ENCODE measurements at regions not wholly inside any gene's neighbourhood (a gene's known extent, or its start where the extent isn't known, plus 50 kb on each side); places are given as distances from the start of the nearest gene placed in this dataset.

DNA sequence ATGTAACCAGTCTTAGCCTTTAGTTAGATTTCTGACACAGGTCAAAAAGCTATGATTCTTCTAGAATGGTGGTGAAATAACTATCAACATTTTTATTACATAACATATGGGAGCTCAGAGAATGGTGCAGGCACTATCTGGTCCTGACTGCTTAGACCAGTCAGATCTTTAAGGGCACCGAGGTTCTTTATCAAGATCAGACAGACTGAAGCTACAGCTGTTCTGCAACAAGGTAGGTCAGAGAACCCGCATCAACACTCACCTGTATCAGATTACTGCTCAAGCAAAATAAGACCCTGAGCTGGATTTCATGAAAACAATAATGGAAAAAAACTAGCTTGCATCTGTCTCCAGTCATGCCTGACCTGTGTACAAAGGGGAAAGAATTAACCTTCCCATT is 160.4 kb downstream of the KCNJ2 start:
- Histone ChIP-seq H3K4me3 (ENCODE audit: extremely low read depth in 1 of 4, insufficient read depth in 2 of 4, low read depth in 3 of 4, low read length in 4 of 4) (no peak overlapping the region), H3K36me3 (ENCODE audit: control insufficient read depth in 2 of 4, insufficient read depth in 4 of 4, low read length in 3 of 4) (no peaks in the 10 kb centered on the region), H4K8ac (ENCODE audit: extremely low read depth, insufficient read depth, low read length) (no peak overlapping the region), H2BK20ac (ENCODE audit: low read length) (no peak overlapping the region), H2BK120ac (replicated peaks; ENCODE audit: low read depth, low read length) (no peak overlapping the region), H3K14ac (ENCODE audit: insufficient read length) (no peak overlapping the region), H3K4me1 (replicated peaks in 1 of 4; ENCODE audit: control insufficient read depth in 3 of 4, insufficient read depth in 4 of 4, low read length in 3 of 4) (no peaks in the 10 kb centered on the region), H2BK5ac (ENCODE audit: low read depth, low read length) (no peak overlapping the region), H4K20me1 (replicated peaks in 1 of 2; ENCODE audit: control insufficient read depth in 1 of 2, insufficient read depth in 2 of 2, low read length in 2 of 2) (no peaks in the 10 kb centered on the region), H2AK5ac (ENCODE audit: low read depth, low read length) (no peak overlapping the region), H3K27ac (ENCODE audit: low read depth, low read length) (no peak overlapping the region), H3K23ac (ENCODE audit: insufficient read length) (no peak overlapping the region), H2AFZ (ENCODE audit: low read length) (no peak overlapping the region), H3K79me2 (ENCODE audit: control insufficient read depth in 1 of 2, insufficient read depth in 2 of 2, low read length in 2 of 2) (no peaks in the 10 kb centered on the region), H3K23me2 (ENCODE audit: low read depth, low read length) (no peaks in the 10 kb centered on the region), H4K5ac (ENCODE audit: insufficient read length, low read depth, low read length) (no peak overlapping the region), H2BK15ac (ENCODE audit: low read length) (no peak overlapping the region), H3K9me3 (ENCODE audit: insufficient read depth in 2 of 2, low read depth in 1 of 2, low read length in 1 of 2) (no peaks in the 10 kb centered on the region), H2BK12ac (ENCODE audit: low read depth, low read length) (no peak overlapping the region), H3K27me3 (replicated peaks in 1 of 4; ENCODE audit: control insufficient read depth in 3 of 4, extremely low read depth in 1 of 4, insufficient read depth in 3 of 4, low read length in 3 of 4) (no peaks in the 10 kb centered on the region), H4K91ac (replicated peaks; ENCODE audit: insufficient read length, low read length) (no peak overlapping the region), H3K9ac (replicated peaks in 1 of 4; ENCODE audit: extremely low read depth in 1 of 4, low read depth in 3 of 4, low read length in 3 of 4) (no peak overlapping the region), H3K4me2 (ENCODE audit: insufficient read depth in 1 of 2, low read depth in 2 of 2, low read length in 2 of 2) (no peak overlapping the region), H3K4ac (replicated peaks; ENCODE audit: insufficient read length, low read depth, low read length) (no peak overlapping the region), H3K79me1 (ENCODE audit: low read depth, low read length) (no peaks in the 10 kb centered on the region), H3K56ac (replicated peaks; ENCODE audit: insufficient read length, low read depth, low read length) (no peak overlapping the region), H3K18ac (ENCODE audit: extremely low read depth, low read length) (no peak overlapping the region)
- POLR2A ChIA-PET (ENCODE audit: partially characterized antibody): no interaction called here
- FAIRE-seq: no peak
- 79% methylated on average over 2 of the region's 2 CpGs; no CpG with 5 or more reads in 1 of the 2 experiments for WGBS, 2 experiments (ENCODE audit: extremely low coverage in 1 of 2, insufficient coverage in 1 of 2, insufficient read length in 1 of 2, insufficient replicate concordance in 2 of 2, low coverage in 1 of 2, low lambda C conversion rate in 2 of 2, missing lambda C conversion rate in 1 of 2)
- CTCF ChIA-PET (ENCODE audit: partially characterized antibody): no interaction called here
- TF ChIP-seq TEAD4 (IDR thresholded peaks at IDR 0.05; ENCODE audit: low read depth, low read length): no peak
- no peak for TF ChIP-seq EGR1 (IDR thresholded peaks at IDR 0.05; ENCODE audit: borderline replicate concordance, low read depth, low read length)
- TF ChIP-seq, protein P1, sequence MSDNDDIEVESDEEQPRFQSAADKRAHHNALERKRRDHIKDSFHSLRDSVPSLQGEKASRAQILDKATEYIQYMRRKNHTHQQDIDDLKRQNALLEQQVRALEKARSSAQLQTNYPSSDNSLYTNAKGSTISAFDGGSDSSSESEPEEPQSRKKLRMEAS (IDR thresholded peaks at IDR 0.05): no peak
- TF ChIP-seq TBP (IDR thresholded peaks at IDR 0.05; ENCODE audit: low read depth, low read length): no peak
- no peak for DNase-seq (ENCODE audit: low read depth in 1 of 2, low spot score in 2 of 2)
